ENCODE measurements at regions not wholly inside any gene's neighbourhood (a gene's known extent, or its start where the extent isn't known, plus 50 kb on each side); places are given as distances from the start of the nearest gene placed in this dataset.

GRCh38 chr20:37611852-37612251, 82.0 kb upstream of the CTNNBL1 start (continued):
- TF ChIP-seq MAX (IDR thresholded peaks at IDR 0.05; ENCODE audit: low read depth, low read length) (no peak), SP1 (IDR thresholded peaks at IDR 0.05; ENCODE audit: low read depth, low read length) (no peak), E2F8 (IDR thresholded peaks at IDR 0.05; ENCODE audit: low read depth, partially characterized antibody) (no peak), IRF3 (IDR thresholded peaks at IDR 0.05) (no peak), ATF3 (IDR thresholded peaks at IDR 0.05; ENCODE audit: borderline replicate concordance, extremely low read depth, low read depth, low read length) (no peak), HDAC6 (IDR thresholded peaks at IDR 0.05; ENCODE audit: unreplicated experiment) (no peak), MYB (IDR thresholded peaks at IDR 0.05; ENCODE audit: borderline replicate concordance, low read depth, low read length) (no peak), KDM1A (IDR thresholded peaks at IDR 0.05; ENCODE audit: borderline replicate concordance) (no peak), MXI1 (IDR thresholded peaks at IDR 0.05; ENCODE audit: low read depth, low read length) (no peak)

- peaks cover 2% of the 10 kb centered on the region; the same call in 2 of the 3 replicates for H3K9me3 ChIP-seq (replicated peaks; ENCODE audit: control insufficient read depth, insufficient read depth, low read length)
- H3K4me3 ChIP-seq, result no peak overlapping the region
- no peak overlapping the region for H3K27ac ChIP-seq (ENCODE audit: control insufficient read depth, insufficient read depth)
- no peak for DNase-seq (ENCODE audit: low read depth, low spot score)
- BruUV-seq (replicated peaks), result no TSS peak
- ChIA-PET POLR2A (no interaction called here), RAD21 (ENCODE audit: unreplicated experiment) (no interaction called here), CTCF (no interaction called here), SMC1A (ENCODE audit: uncharacterized antibody, unreplicated experiment) (no interaction called here)
- no peak for ATAC-seq
- no peak overlapping the region for H3K4me2 ChIP-seq (ENCODE audit: control insufficient read depth, insufficient read depth)
- no peak overlapping the region for H3K9ac ChIP-seq (ENCODE audit: control insufficient read depth, insufficient read depth, low read length)
- WGBS (ENCODE audit: insufficient coverage, insufficient replicate concordance, low lambda C conversion rate, missing lambda C conversion rate), result 22% methylated on average over 9 of the region's 9 CpGs
- no peaks in the 10 kb centered on the region for H3K79me2 ChIP-seq (ENCODE audit: control insufficient read depth, insufficient read depth, low read length)
- no peaks in the 10 kb centered on the region for H3K4me1 ChIP-seq (ENCODE audit: control insufficient read depth, insufficient read depth, low read length)
- intact Hi-C loops (cut with micrococcal nuclease; ENCODE audit: unreplicated experiment), result no loop called here
- no peak for FAIRE-seq
- no peaks in the 10 kb centered on the region; a peak in 1 of 4 replicates for H3K27me3 ChIP-seq (replicated peaks in 1 of 2; ENCODE audit: control insufficient read depth in 2 of 2, insufficient read depth in 2 of 2, low read length in 1 of 2)
- in situ Hi-C loops (cut with MboI), result no loop called here
- no peak overlapping the region for H2AFZ ChIP-seq (ENCODE audit: control insufficient read depth, low read depth, low read length)
- no peaks in the 10 kb centered on the region for H3K36me3 ChIP-seq (ENCODE audit: control insufficient read depth in 2 of 2, insufficient read depth in 2 of 2, low read length in 1 of 2)
- H4K20me1 ChIP-seq (ENCODE audit: control insufficient read depth, insufficient read depth), result no peaks in the 10 kb centered on the region; the same call in 1 of the 2 replicates
- TF ChIP-seq RUNX3 (IDR thresholded peaks at IDR 0.05; ENCODE audit: low read length) (no peak), CBX5 (IDR thresholded peaks at IDR 0.05; ENCODE audit: low read depth) (no peak), NKRF (conservative IDR thresholded peaks at IDR 0.05) (no peak), STAT3 (IDR thresholded peaks at IDR 0.05; ENCODE audit: low read depth, low read length) (no peak), ZNF384 (IDR thresholded peaks at IDR 0.05; ENCODE audit: borderline replicate concordance, low read depth, low read length) (no peak), RAD51 (IDR thresholded peaks at IDR 0.05) (no peak)
These were observed 82.5 kb upstream of the CTNNBL1 start for GRCh38 chr20:37611346-37611745.
